Body of pancreas (tissue), 4 donors: ENCODE measurements at regions not wholly inside any gene's neighbourhood (a gene's known extent, or its start where the extent isn't known, plus 50 kb on each side); places are given as distances from the start of the nearest gene placed in this dataset.

Experiments
- POLR2A ChIP-seq, 3 donors: fragments of 450-650 bp; IDR thresholded peaks; one replicate each; pipeline ENCODE4 v1.6.1; 2016; ENCODE audit warnings: antibody characterized with exemption in 3 of 3, mild to moderate bottlenecking in 2 of 3
- TF ChIP-seq, protein P1 (sequence below), 7 experiments: fragments of 450-650 bp in 4 of 7; fragments of 200-600 bp in 3 of 7; sonication (generic) in 3 of 7; IDR thresholded peaks; one replicate each; pipeline ENCODE4 v1.5.1; 2016 to 2019; ENCODE audit warnings: antibody characterized with exemption in 7 of 7

GRCh38 chr4:160981083-160981482, 1182.7 kb downstream of the FSTL5 start:
- TF ChIP-seq, protein P1, sequence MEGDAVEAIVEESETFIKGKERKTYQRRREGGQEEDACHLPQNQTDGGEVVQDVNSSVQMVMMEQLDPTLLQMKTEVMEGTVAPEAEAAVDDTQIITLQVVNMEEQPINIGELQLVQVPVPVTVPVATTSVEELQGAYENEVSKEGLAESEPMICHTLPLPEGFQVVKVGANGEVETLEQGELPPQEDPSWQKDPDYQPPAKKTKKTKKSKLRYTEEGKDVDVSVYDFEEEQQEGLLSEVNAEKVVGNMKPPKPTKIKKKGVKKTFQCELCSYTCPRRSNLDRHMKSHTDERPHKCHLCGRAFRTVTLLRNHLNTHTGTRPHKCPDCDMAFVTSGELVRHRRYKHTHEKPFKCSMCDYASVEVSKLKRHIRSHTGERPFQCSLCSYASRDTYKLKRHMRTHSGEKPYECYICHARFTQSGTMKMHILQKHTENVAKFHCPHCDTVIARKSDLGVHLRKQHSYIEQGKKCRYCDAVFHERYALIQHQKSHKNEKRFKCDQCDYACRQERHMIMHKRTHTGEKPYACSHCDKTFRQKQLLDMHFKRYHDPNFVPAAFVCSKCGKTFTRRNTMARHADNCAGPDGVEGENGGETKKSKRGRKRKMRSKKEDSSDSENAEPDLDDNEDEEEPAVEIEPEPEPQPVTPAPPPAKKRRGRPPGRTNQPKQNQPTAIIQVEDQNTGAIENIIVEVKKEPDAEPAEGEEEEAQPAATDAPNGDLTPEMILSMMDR (IDR thresholded peaks at IDR 0.05), result no peak
- TF ChIP-seq POLR2A (IDR thresholded peaks at IDR 0.05), result no peak
